Pancreas (tissue), 10 donors: ENCODE measurements at regions not wholly inside any gene's neighbourhood (a gene's known extent, or its start where the extent isn't known, plus 50 kb on each side); places are given as distances from the start of the nearest gene placed in this dataset.

Source experiments
- ATAC-seq, 4 donors: fragments of 200-7000 bp; cut with Tn5 transposase; one replicate each; pipeline versions ENCODE4 v1.8.0 to v1.9.1; 2020; ENCODE audit warnings: mild to moderate bottlenecking in 4 of 4, moderate library complexity in 4 of 4
- DNase-seq, 6 donors: peaks; one replicate each; pipeline ENCODE4 v3.0.0-alpha.2; 2020
- FAIRE-seq: peaks from 2 replicates; lab custom pipeline; 2012; peaks lifted over from hg19 to GRCh38; lab: Jason Lieb, UNC
- H3K27ac ChIP-seq, 4 donors: fragments of 200-600 bp; sonication (generic); 1 replicate in 3 of 4; 2 replicates in 1 of 4; pipeline versions ENCODE4 v1.5.0 to v1.8.0; 2020
- H3K27me3 ChIP-seq, 4 donors: fragments of 200-600 bp; one replicate each; pipeline ENCODE4 v1.8.0; 2021
- H3K36me3 ChIP-seq, 3 donors: fragments of 200-600 bp; sonication (generic) in 1 of 3; one replicate each; pipeline versions ENCODE4 v1.5.0 to v1.8.0; 2020 to 2021
- H3K4me1 ChIP-seq, 3 donors: fragments of 200-600 bp; one replicate each; pipeline ENCODE4 v1.8.0; 2021
- H3K4me3 ChIP-seq, 4 donors: fragments of 200-600 bp; sonication (generic) in 2 of 4; one replicate each; pipeline versions ENCODE4 v1.5.0 to v1.8.0; 2020 to 2021
- H3K9me3 ChIP-seq, 4 donors: fragments of 200-600 bp; one replicate each; pipeline ENCODE4 v1.8.0; 2021
- WGBS, 2 donors: extraction: QIAGEN DNeasy Blood & Tissue Kit; methylation state at CpG; one replicate each; pipeline ENCODE4 v1.1.7; 2013; 5-methylcytosine and 5-hydroxymethylcytosine counted together
- intact Hi-C, 3 donors: fragments of 100-400 bp; cut with DNase I; formaldehyde crosslinking; loops; one replicate each; pipeline versions ENCODE4 v1.11.1 to v1.14.2; 2022
- TF ChIP-seq, protein P1 (sequence below), 4 donors: fragments of 200-600 bp; sonication (generic) in 3 of 4; IDR thresholded peaks; one replicate each; pipeline versions ENCODE4 v1.5.0 to v1.8.0; 2021; ENCODE audit warnings: antibody characterized with exemption in 4 of 4
- donor health status: healthy with polysubstance abuse.
- donor health status: DM: no; HTN: no; CAD: no; lungs with moderate emphysema.
- donor health status: DM: no; HTN: no; CAD: no.
- donor health status: control.
- donor health status: control.
- donor health status: Bipolar disorder and iron deficiency.
- donor health status: DM: yes; HTN: yes; CAD: no.
- donor health status: DM: no; HTN: no; CAD: no.
- donor health status: DM: no; HTN: no; CAD: no.
- donor health status: DM: yes; HTN: yes; CAD: no.

DNA sequence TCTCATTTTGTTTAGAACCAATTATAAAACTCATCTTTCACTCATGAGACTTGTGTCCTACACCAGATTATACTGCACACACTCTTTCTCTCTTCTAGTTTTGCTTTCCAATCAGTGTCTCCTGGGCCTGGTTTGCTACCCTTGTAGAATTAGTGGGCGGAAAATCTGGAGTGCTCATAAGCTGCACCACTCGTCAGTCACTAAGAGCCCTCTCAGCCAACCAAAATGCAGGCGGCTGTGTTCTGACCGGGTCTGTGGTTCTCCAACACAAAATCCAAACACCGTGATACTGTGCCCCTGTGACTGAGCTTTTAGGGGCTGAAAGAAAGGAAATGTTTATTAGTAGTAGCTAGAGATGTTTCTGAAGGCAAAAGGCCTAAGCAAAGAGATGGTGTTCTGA is 83.7 kb upstream of the OBI1 start:
- TF ChIP-seq, protein P1, sequence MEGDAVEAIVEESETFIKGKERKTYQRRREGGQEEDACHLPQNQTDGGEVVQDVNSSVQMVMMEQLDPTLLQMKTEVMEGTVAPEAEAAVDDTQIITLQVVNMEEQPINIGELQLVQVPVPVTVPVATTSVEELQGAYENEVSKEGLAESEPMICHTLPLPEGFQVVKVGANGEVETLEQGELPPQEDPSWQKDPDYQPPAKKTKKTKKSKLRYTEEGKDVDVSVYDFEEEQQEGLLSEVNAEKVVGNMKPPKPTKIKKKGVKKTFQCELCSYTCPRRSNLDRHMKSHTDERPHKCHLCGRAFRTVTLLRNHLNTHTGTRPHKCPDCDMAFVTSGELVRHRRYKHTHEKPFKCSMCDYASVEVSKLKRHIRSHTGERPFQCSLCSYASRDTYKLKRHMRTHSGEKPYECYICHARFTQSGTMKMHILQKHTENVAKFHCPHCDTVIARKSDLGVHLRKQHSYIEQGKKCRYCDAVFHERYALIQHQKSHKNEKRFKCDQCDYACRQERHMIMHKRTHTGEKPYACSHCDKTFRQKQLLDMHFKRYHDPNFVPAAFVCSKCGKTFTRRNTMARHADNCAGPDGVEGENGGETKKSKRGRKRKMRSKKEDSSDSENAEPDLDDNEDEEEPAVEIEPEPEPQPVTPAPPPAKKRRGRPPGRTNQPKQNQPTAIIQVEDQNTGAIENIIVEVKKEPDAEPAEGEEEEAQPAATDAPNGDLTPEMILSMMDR (IDR thresholded peaks at IDR 0.05): no peak
- no peak for ATAC-seq
- Histone ChIP-seq H3K9me3 (no peaks in the 10 kb centered on the region), H3K27me3 (no peaks in the 10 kb centered on the region), H3K27ac (no peak overlapping the region), H3K4me1 (no peaks in the 10 kb centered on the region), H3K36me3 (no peaks in the 10 kb centered on the region), H3K4me3 (no peak overlapping the region)
- no peak for DNase-seq
- WGBS, 2 donors: 45 to 46% methylated on average over 5 of the region's 5 CpGs
- intact Hi-C loops: no loop called here
- FAIRE-seq: no peak

DNA sequence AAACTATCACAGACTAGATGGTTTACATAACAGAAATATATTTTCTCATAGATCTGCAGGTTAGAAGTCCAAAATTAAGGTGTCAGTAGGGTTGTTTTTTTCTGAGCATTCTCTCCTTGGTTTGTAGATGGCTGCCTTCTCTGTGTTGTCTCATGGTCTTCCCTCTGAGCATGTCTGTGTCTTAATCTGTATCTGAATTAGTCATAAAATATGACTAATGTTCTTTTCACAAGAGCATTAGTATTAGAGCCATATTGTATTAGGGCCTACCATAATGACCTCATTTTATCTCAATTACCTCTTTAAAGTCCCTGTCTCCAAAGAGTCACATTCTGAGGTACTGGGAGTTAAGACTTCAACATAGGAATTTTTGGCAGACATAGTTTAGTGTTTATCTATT is 77.2 kb upstream of the OBI1 start:
- no peak overlapping the region for H3K27ac ChIP-seq
- H3K27me3 ChIP-seq: no peaks in the 10 kb centered on the region
- H3K4me3 ChIP-seq: no peak overlapping the region
- intact Hi-C loops: no loop called here
- no peaks in the 10 kb centered on the region for H3K36me3 ChIP-seq
- no peaks in the 10 kb centered on the region for H3K9me3 ChIP-seq
- DNase-seq (no peak), FAIRE-seq (no peak), ATAC-seq (no peak)
- no peaks in the 10 kb centered on the region for H3K4me1 ChIP-seq
- TF ChIP-seq, protein P1 (IDR thresholded peaks at IDR 0.05): no peak

DNA sequence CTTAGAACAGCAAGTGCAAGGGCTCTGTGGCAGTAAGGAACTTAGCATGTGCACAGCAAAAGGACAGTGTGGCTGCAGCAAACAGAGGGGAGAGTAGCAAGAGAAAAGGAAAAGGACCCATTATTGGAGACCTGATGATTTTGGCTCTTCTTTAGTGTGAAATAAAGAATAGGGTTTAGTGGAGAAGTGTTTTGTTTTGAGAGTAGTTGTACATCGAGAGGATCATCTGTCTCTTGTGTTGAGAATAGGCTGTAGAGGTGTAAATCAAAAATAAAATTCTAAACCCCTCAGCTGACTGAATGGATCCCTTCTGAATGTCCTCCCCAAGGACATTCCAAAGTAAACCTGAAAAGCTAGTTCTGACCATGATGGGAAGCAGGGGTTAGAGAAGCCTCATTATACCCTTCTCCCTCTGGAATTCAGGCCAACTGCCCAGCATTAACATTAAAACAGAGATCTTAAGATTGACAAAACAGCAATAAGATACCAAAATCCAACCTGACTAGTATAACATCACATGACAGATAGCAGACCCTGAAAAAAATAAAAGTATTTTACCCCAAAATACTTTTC is 73.6 kb upstream of the OBI1 start:
- Histone ChIP-seq H3K27me3 (no peaks in the 10 kb centered on the region), H3K4me1 (no peaks in the 10 kb centered on the region), H3K27ac (no peak overlapping the region), H3K36me3 (no peaks in the 10 kb centered on the region), H3K9me3 (no peaks in the 10 kb centered on the region), H3K4me3 (no peak overlapping the region)
- intact Hi-C loops: no loop called here
- DNase-seq: no peak
- TF ChIP-seq, protein P1 (IDR thresholded peaks at IDR 0.05): no peak
- 60 to 80% methylated on average over 1 of the region's 1 CpG for WGBS, 2 donors
- ATAC-seq: no peak
- no peak for FAIRE-seq

DNA sequence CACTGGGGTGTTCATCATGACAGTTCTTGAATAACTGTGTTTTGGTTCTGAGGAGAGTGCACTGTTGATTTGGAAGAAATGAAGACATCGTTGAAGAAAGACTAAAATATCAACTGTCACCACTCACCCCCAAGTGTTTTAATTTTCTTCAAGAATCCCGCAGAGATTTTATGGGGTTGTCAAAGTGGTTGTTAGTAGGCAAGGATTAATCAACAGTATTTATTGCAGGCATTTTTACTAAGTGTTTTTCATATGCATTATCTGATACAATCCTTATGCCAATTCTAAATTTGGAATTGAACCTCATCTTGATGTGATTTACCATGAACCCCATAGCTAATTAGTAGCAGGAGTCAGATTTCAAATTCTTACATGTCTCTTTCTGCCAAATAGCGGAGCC is 63.7 kb upstream of the OBI1 start:
- H3K9me3 ChIP-seq: no peaks in the 10 kb centered on the region
- intact Hi-C loops: no loop called here
- no peaks in the 10 kb centered on the region for H3K4me1 ChIP-seq
- no peaks in the 10 kb centered on the region for H3K27me3 ChIP-seq
- H3K36me3 ChIP-seq: no peaks in the 10 kb centered on the region
- DNase-seq: no peak
- no peak for ATAC-seq
- WGBS, 2 donors: 59 to 78% methylated on average over 3 of the region's 3 CpGs
- TF ChIP-seq, protein P1 (IDR thresholded peaks at IDR 0.05): no peak
- no peak overlapping the region for H3K27ac ChIP-seq
- no peak overlapping the region for H3K4me3 ChIP-seq
- FAIRE-seq: no peak

DNA sequence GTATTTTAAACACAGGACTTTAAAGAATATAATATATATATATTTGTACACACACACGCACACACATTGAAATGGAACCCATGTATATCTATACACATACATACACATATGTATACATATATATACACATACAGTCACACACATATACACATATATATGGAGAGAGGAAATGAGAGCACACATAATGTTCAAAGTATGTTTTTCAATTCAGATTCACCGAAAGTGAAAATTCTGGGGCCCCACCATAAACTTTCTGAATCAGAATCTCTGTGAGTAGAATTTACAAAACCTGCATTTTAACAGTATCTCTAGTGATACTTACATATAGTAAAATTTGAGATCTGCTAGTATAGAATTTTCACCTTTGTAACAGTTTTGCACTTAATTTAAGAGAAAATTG is 60.4 kb upstream of the OBI1 start:
- no peak for FAIRE-seq
- Histone ChIP-seq H3K27ac (no peak overlapping the region), H3K36me3 (no peaks in the 10 kb centered on the region), H3K9me3 (no peaks in the 10 kb centered on the region), H3K4me1 (no peaks in the 10 kb centered on the region), H3K27me3 (no peaks in the 10 kb centered on the region), H3K4me3 (no peak overlapping the region)
- TF ChIP-seq, protein P1 (IDR thresholded peaks at IDR 0.05): no peak
- ATAC-seq: no peak
- intact Hi-C loops: no loop called here
- WGBS, 2 donors: 66 to 87% methylated on average over 2 of the region's 2 CpGs
- no peak for DNase-seq
